HEK293T (cell line): ENCODE measurements at regions not wholly inside any gene's neighbourhood (a gene's known extent, or its start where the extent isn't known, plus 50 kb on each side); places are given as distances from the start of the nearest gene placed in this dataset.
"Not testable (repeated sequence)": the region's sequence is repeated elsewhere in the genome, so short reads cannot be mapped to it uniquely, and the experiment has no call there.

Experiments used
- CTCF ChIA-PET: fragments of 350-600 bp; formaldehyde crosslinking; extraction: SDS; loops from one replicate; lab custom pipeline; 2021; ENCODE audit warnings: antibody characterized with exemption, inconsistent platforms; lab: Yijun Ruan, JAX
- POLR2A ChIA-PET: fragments of 350-600 bp; formaldehyde crosslinking; extraction: SDS; loops from one replicate; lab custom pipeline; 2020; ENCODE audit warnings: antibody characterized with exemption, inconsistent platforms; lab: Yijun Ruan, JAX
- DNase-seq: peaks from one replicate; pipeline ENCODE4 v3.0.0; 2012; ENCODE audit warnings: mixed read lengths; ENCODE audit errors: extremely low spot score
- ARNT ChIP-seq: fragments of 450-650 bp; IDR thresholded peaks from 2 replicates; pipeline ENCODE4 v1.6.1; 2017; ENCODE audit warnings: mild to moderate bottlenecking
- BHLHE40 ChIP-seq: fragments of 450-650 bp; IDR thresholded peaks from 2 replicates; pipeline ENCODE4 v1.6.1; 2016; ENCODE audit warnings: mild to moderate bottlenecking, moderate library complexity, borderline replicate concordance
- CTBP1 ChIP-seq: fragments of 450-650 bp; IDR thresholded peaks from 2 replicates; pipeline ENCODE4 v1.6.1; 2016; ENCODE audit warnings: borderline replicate concordance
- FOXK2 ChIP-seq: fragments of 450-650 bp; IDR thresholded peaks from 2 replicates; pipeline ENCODE4 v1.6.1; 2016; ENCODE audit warnings: mild to moderate bottlenecking
- HDGF ChIP-seq: fragments of 450-650 bp; IDR thresholded peaks from 2 replicates; pipeline ENCODE4 v1.6.1; 2017; ENCODE audit warnings: antibody characterized with exemption, borderline replicate concordance
- L3MBTL2 ChIP-seq: fragments of 450-650 bp; conservative IDR thresholded peaks from 2 replicates; pipeline ENCODE4 v1.6.1; 2016; ENCODE audit warnings: mild to moderate bottlenecking
- LEF1 ChIP-seq: fragments of 450-650 bp; IDR thresholded peaks from 2 replicates; pipeline ENCODE4 v1.6.1; 2017; ENCODE audit warnings: mild to moderate bottlenecking, borderline replicate concordance
- NFRKB ChIP-seq: fragments of 450-650 bp; IDR thresholded peaks from 2 replicates; pipeline ENCODE4 v1.6.1; 2016; ENCODE audit warnings: mild to moderate bottlenecking, moderate library complexity
- PKNOX1 ChIP-seq: fragments of 450-650 bp; IDR thresholded peaks from 2 replicates; pipeline ENCODE4 v1.6.1; 2016
- SP1 ChIP-seq: fragments of 450-650 bp; IDR thresholded peaks from 2 replicates; pipeline ENCODE4 v1.6.1; 2017
- SUZ12 ChIP-seq: fragments of 450-650 bp; IDR thresholded peaks from 2 replicates; pipeline ENCODE4 v1.6.1; 2016; ENCODE audit warnings: mild to moderate bottlenecking
- ZNF384 ChIP-seq: fragments of 450-650 bp; IDR thresholded peaks from 2 replicates; pipeline ENCODE4 v1.6.1; 2016

GRCh38 chr17:22718689-22719088 lies 1026.4 kb downstream of the KCNJ18 start:
- DNase-seq, result no peak
- TF ChIP-seq SUZ12 (no peak), FOXK2 (no peak), L3MBTL2 (no peak), ZNF384 (no peak), HDGF (no peak), BHLHE40 (no peak), PKNOX1 (no peak), NFRKB (no peak), ARNT (no peak), LEF1 (no peak), SP1 (no peak), CTBP1 (no peak)
- ChIA-PET POLR2A (no interaction called here), CTCF (no interaction called here)

- POLR2A ChIA-PET, CTCF ChIA-PET, DNase-seq: not testable (repeated sequence)
Observed at GRCh38 chr17:22741066-22741465, 1048.7 kb downstream of the KCNJ18 start.
